Kidney glomerular epithelial cell (primary cell): ENCODE measurements at regions not wholly inside any gene's neighbourhood (a gene's known extent, or its start where the extent isn't known, plus 50 kb on each side); places are given as distances from the start of the nearest gene placed in this dataset.

Experiments used
- DNase-seq: peaks from one replicate; lab custom pipeline; 2025; lab: John Stamatoyannopoulos, UW

- no peak for DNase-seq
These were observed 50.4 kb downstream of the RUSC2 start for GRCh38 chr9:35540315-35540714.

DNA sequence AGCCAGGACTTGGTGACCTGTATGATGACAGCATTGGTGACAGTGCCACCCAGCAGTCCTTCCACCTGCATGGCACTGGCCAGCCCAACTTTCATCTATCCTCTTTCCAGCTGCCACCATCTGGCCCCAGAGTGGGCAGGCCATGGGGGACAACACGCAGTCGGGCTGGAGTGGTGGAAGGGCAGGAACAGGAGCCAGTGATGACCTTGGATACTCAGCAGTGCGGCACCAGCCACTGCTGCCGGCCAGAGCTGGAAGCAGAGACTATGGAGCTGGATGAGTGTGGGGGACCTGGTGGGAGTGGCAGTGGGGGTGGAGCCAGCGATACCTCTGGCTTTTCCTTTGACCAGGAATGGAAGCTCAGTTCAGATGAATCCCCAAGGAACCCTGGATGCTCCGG is 56.9 kb downstream of the RUSC2 start:
- DNase-seq: no peak

DNA sequence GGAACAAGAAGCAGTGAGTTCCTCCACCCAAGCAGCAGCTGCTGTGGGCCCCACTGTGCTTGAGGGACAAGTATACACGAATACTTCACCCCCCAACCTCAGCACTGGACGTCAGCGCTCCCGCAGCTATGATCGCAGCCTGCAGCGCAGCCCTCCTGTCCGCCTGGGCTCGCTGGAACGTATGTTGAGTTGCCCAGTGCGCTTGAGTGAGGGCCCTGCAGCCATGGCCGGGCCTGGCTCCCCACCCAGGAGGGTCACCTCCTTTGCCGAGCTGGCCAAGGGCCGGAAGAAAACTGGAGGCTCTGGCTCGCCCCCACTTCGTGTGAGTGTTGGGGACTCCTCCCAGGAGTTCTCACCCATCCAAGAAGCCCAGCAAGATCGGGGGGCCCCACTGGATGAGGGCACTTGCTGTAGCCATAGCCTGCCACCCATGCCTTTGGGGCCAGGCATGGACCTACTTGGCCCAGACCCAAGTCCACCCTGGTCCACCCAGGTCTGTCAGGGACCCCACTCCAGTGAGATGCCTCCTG is 57.1 kb upstream of the TESK1 start:
- no peak for DNase-seq

GRCh38 chr9:35548571-35548970 is 56.5 kb upstream of the TESK1 start:
- DNase-seq: no peak

DNA sequence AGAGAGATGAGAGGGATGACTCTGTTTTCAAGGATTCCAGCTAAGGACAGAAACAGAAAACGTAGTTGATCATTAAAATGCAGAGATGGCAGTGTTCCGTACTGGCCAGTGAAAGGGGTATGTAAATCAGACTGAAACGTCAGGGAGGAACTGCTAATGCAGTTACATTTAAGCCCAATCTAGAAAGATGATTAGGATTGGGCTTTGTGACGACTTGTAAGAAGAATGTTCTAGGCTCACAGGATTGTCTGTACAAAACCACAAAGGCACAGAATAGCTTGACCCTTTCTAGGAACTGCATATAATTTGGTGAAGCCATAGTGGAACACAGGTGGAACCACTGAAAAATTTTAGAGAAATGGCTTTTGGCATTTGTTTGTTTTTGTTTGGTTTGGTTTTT is 55.6 kb upstream of the TESK1 start:
- DNase-seq: no peak

DNA sequence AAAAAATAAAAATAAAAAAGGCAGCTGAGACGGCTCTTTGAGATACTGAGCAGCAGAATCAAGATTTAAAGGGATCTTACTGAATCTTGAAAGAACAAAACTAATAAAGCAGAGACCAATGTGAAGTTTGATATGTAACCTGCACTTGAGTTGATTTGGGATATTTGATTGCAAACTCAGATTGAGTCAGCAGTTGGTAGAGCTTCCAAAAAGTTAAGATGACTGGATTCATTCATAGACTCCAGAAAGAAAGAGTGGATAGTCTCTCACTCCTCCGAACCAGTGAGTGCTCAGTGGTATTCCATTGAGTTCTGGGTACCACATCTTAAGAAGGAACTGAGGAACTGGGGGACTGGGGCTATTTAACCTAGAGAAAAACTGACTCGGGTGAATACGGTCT is 52.7 kb upstream of the TESK1 start:
- no peak for DNase-seq

DNA sequence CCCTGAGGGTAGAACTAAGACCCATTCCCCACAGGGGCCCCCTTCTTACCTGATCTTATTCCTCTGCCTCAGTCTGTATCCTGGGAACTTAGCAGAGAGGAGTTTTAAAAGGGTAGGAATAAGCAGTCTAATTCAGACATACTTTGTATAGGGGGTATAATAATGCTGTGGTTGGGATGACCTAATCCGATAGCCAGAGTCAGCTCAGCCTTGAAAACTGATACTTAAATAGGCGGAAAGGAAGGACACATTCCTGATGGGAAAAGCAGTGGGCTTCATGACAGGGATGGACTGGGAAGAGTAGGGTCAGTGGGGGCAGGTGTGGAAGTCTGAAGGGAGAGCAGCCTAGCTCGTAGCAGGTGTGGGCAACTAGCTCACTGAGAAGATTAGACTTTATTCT is 52.2 kb upstream of the TESK1 start:
- DNase-seq: no peak

- DNase-seq: peak; percentile 80
These were observed 51.2 kb upstream of the TESK1 start for GRCh38 chr9:35553670-35554543.

DNA sequence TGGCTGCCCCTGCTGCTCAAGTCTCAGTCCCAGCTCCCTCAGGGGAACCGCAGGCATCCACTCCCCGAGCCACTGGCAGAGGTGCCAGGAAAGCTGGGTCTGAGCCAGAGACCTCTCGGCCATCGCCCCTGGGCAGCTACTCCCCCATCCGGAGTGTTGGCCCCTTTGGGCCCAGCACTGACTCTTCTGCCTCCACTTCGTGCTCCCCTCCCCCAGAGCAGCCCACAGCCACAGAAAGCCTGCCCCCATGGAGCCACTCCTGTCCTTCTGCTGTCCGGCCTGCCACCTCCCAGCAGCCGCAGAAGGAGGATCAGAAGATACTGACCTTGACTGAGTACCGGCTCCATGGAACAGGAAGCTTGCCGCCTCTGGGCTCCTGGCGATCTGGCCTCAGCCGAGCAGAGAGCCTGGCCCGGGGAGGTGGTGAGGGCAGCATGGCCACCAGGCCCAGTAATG is 49.8 kb upstream of the TESK1 start:
- no peak for DNase-seq
